H54 (cell line): ENCODE measurements at regions not wholly inside any gene's neighbourhood (a gene's known extent, or its start where the extent isn't known, plus 50 kb on each side); places are given as distances from the start of the nearest gene placed in this dataset.

Experiments
- DNase-seq: peaks from one replicate; pipeline ENCODE4 v3.0.0; 2011; ENCODE audit warnings: low spot score, mixed read lengths; ENCODE audit not compliant: insufficient read length
- FAIRE-seq: peaks from 3 replicates; lab custom pipeline; 2011; peaks lifted over from hg19 to GRCh38; lab: Jason Lieb, UNC
- POLR2A ChIP-seq: IDR thresholded peaks from 2 replicates; pipeline ENCODE4 v1.6.1; 2011; ENCODE audit warnings: low read depth, mild to moderate bottlenecking, low read length

DNA sequence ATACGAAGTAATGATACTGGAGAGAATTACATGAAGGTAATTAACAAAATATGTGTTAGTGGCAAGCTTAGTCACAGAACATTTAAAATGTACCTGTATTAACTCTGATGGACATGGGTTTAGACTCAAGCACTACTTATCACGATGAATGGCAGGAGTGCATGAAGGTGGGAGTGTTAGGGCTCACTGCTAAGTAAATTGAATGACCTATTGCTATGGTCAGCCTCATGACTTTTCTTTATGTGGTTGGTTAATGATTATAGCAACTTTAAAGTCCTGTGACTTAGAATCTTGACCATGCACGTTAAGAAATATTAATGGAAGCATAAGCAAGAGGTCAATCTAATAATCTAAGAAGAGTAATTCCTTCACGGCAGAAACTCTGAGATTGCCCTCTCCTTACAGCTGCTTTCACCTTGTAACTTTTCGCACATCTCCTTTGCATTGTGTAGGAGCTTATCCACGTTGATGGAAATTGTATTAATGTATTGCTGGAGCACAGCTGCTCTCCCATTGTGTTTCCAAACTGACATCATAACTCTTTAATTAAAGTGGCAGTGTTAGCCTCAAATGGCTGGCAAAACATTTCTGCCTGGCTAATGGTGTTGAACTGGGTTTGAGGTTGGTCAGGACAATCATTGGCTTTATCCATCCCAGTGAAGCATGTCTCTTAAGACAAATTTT lies 114.5 kb downstream of the RXFP2 start:
- DNase-seq = no peak
- FAIRE-seq = no peak
- no peak for TF ChIP-seq POLR2A

- no peak for DNase-seq
- FAIRE-seq = no peak
These were observed 120.2 kb downstream of the RXFP2 start for GRCh38 chr13:31859571-31859970.

GRCh38 chr13:31860002-31860401 lies 120.7 kb downstream of the RXFP2 start:
- no peak for TF ChIP-seq POLR2A
- no peak for FAIRE-seq

More at GRCh38 chr13:31859571-31859970, 120.2 kb downstream of the RXFP2 start:
- no peak for TF ChIP-seq POLR2A

DNA sequence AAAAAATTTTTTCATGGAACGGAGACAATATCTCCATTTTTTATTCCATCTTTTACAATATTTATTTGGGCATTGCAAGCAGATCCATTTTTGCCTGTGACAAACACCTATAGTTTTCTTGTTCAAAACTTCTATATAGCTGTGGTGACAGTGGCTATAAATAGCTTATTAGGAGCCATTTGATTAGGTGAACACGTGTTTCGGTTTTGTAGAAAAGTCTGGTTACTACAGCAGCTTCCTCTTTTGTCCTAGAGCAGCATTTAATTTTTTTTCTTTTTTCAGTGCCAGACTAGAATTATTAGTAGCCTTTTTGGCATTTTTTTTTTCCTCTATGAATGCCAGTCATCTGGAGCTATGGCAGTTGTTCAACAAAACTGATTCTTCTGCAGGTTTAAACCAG lies 123.5 kb downstream of the RXFP2 start:
- FAIRE-seq (no peak), DNase-seq (no peak)
- no peak for TF ChIP-seq POLR2A

More at GRCh38 chr13:31860002-31860401, 120.7 kb downstream of the RXFP2 start:
- DNase-seq = no peak

- DNase-seq (no peak), FAIRE-seq (no peak)
- no peak for TF ChIP-seq POLR2A
These were observed 125.0 kb downstream of the RXFP2 start for GRCh38 chr13:31864307-31864706.

GRCh38 chr13:31866099-31866498 lies 126.8 kb downstream of the RXFP2 start:
- DNase-seq (no peak), FAIRE-seq (no peak)
- no peak for TF ChIP-seq POLR2A

DNA sequence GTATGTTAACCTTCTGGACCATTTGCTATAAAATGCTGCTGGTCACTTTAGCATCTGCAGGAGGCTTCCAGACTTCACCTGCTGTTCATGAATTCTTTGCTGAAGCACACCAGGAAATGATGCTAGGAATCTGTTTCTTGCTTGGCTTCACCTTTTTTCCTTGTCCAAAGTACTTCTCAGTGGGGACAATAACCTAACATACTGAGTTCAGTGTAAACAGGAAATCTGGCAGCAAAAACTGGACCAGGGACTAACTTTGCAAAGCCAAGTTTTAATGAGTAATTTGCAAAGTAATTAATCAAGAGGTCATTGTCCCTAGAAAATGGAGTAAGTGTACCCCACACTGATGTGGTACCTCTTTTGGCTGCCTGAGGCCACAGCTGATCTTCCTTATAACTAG lies 128.4 kb downstream of the RXFP2 start:
- FAIRE-seq = no peak
- no peak for DNase-seq
- no peak for TF ChIP-seq POLR2A

DNA sequence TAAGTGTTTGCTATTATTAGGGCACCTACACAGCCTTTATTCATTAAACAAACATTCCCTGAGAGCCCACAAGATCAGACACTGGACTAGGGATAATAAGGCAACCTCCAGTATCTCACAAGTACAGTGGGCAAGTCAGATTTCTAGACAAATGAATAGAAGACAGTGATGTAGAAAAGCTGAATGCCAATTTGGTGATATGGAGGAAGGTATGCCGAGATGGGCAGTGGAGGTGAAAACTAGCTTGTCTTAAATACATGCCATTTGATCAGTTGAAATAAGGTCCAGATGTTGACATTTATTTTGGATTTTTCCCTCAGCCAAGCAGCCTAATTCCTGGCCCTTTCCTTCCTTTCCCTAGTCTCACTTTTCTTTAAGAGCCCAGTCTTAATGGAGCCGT lies 130.3 kb downstream of the RXFP2 start:
- no peak for TF ChIP-seq POLR2A
- FAIRE-seq = no peak
- no peak for DNase-seq

DNA sequence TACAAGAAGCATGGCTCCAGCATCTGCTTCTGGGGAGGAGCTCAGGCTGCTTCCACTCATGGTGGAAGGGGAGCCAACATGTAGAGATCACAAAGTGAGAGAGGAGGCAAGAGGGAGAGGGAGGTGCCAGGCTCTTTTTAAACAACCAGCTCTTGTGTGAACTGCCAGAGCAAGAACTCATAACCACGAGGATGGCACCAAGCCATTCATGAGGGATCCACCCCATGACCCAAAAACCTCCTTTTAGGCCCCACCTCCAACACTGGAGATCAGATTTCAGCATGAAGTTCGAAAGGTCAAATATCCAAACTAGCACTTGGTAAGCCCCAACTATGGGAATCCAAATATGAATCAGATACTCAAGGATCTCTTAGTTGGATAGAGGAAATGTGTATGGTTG lies 131.2 kb downstream of the RXFP2 start:
- FAIRE-seq (no peak), DNase-seq (no peak)
- TF ChIP-seq POLR2A = no peak

DNA sequence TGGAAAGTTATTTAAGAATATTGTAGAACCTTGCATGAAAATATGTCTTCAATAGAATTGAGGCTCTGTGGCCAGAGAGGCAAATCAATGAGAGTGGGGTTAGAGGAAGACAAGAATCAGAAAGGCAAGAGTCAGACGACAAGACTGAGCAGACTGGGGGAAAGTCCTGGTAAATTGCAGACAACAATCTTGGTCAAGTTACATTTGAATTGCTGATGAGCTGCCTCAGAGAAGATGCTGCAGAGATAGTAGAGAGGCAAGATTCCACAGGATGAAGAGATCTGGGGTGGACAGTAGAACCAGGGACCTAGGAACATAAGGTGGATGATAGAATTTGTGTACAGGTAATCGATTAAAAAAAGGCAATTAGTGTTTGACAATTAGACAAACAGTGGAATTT lies 133.8 kb downstream of the RXFP2 start:
- TF ChIP-seq POLR2A = no peak
- DNase-seq (no peak), FAIRE-seq (no peak)

- no peak for TF ChIP-seq POLR2A
- FAIRE-seq = no peak
- no peak for DNase-seq
These were observed 135.8 kb downstream of the RXFP2 start for GRCh38 chr13:31875134-31875533.

- FAIRE-seq (no peak), DNase-seq (no peak)
- TF ChIP-seq POLR2A = no peak
These were observed 138.7 kb downstream of the RXFP2 start for GRCh38 chr13:31878052-31878451.

DNA sequence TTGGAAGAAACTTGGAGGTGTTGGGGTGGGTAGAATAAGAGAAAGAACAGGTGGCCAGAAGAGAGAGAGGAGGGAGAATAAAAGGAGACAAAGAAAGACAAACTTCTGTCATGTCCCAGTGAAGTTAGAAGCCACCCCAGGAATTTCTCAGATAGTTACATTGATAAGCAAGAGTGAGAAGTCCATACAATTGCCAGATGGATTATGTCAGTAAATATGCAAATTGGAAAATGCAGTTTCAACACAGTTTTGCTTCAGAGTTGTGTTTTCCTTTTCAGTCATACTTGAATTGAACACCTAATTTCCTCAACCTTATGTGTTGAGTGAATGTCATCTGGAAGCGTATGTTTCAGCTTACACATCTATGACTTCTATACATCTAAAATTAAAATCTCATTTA lies 139.2 kb downstream of the RXFP2 start:
- FAIRE-seq (no peak), DNase-seq (no peak)
- TF ChIP-seq POLR2A = no peak

GRCh38 chr13:31878955-31879354 lies 139.6 kb downstream of the RXFP2 start:
- FAIRE-seq (no peak), DNase-seq (no peak)
- no peak for TF ChIP-seq POLR2A

DNA sequence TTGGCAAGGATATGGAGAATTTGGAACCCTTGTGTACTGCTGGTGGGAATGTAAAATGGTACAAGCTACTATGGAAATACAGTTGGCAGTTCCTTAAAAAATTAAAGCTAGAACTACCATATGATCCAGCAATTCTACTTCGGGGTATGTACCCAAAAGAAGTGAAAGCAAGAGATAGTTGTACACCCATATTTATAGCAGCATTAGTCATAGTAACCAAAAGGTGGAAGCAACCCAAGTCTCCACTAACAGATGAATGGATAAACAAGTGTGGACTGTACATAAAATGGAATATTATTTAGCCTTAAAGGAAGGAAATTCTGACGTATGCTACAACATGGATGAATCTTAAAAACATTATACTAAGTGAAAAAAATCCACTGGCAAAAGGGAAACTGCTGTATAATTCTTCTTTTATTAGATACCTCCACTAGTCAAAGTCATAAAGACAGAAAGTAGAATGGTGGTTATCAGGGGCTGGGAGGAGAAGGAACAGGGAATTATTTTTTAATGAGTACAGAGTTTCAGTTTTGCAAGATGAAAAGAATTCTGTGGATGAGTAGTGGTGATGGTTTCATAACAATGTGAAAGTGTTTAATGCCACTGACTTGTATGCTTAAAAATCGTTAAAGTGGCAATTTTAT lies 141.6 kb downstream of the RXFP2 start:
- FAIRE-seq (no peak), DNase-seq (no peak)
- TF ChIP-seq POLR2A = no peak
